ENCODE measurements at regions not wholly inside any gene's neighbourhood (a gene's known extent, or its start where the extent isn't known, plus 50 kb on each side); places are given as distances from the start of the nearest gene placed in this dataset.

GRCh38 chr11:46198245-46199240 lies 77.3 kb upstream of the PHF21A start:
- H3K4me2 ChIP-seq (ENCODE audit: low read depth, low read length), result no peak overlapping the region
- no peak overlapping the region for H3K4me3 ChIP-seq (ENCODE audit: low read length)
- H2AFZ ChIP-seq (ENCODE audit: low read length), result no peak overlapping the region
- H3K9me2 ChIP-seq (replicated peaks; ENCODE audit: insufficient read depth, low read length), result no peaks in the 10 kb centered on the region
- no peak for DNase-seq
- no peaks in the 10 kb centered on the region for H3K36me3 ChIP-seq (replicated peaks; ENCODE audit: insufficient read depth, low read length)
- no peak overlapping the region for H3K27ac ChIP-seq (ENCODE audit: low read length)
- H3K4me1 ChIP-seq (ENCODE audit: low read length), result no peaks in the 10 kb centered on the region
- H4K20me1 ChIP-seq (ENCODE audit: insufficient read depth, low read length), result no peaks in the 10 kb centered on the region
- no peak for TF ChIP-seq CTCF (IDR thresholded peaks at IDR 0.05; ENCODE audit: low read length)
- TF ChIP-seq EZH2phosphoT487 (IDR thresholded peaks at IDR 0.05; ENCODE audit: low read length), result no peak
- no peak for TF ChIP-seq EZH2 (optimal IDR thresholded peaks at IDR 0.05; ENCODE audit: low read depth, low read length)
- H3F3A ChIP-seq (ENCODE audit: insufficient read depth, low read length), result no peaks in the 10 kb centered on the region
- H3K9ac ChIP-seq (ENCODE audit: low read length), result no peak overlapping the region
- H3K27me3 ChIP-seq (replicated peaks; ENCODE audit: insufficient read depth, low read length), result no peaks in the 10 kb centered on the region
- H3K79me2 ChIP-seq (ENCODE audit: low read length), result no peaks in the 10 kb centered on the region
- H3K9me3 ChIP-seq (replicated peaks; ENCODE audit: insufficient read depth, low read length), result no peaks in the 10 kb centered on the region

DNA sequence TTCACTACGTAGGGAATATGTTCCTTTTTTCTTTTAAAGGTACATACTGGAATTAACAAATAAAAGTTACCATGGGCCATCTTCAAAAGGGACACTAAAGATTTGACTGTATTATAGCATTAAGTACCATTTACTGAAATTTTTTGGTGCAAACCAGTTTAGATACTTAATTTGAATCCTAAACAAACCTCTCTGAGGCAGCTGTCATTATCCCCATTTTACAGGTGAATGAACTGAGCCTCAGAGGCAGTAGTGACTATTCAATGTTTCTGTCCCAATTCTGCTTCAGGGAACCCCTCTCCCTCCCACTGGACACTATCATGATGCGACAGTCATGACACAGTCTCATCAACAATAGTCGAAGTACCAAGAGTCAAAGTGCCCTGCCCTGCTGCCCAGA lies 76.2 kb upstream of the PHF21A start:
- Histone ChIP-seq H3K9me2 (replicated peaks; ENCODE audit: insufficient read depth, low read length) (no peaks in the 10 kb centered on the region), H3K79me2 (ENCODE audit: low read length) (no peaks in the 10 kb centered on the region), H3K9me3 (replicated peaks; ENCODE audit: insufficient read depth, low read length) (no peaks in the 10 kb centered on the region), H3K4me3 (ENCODE audit: low read length) (no peak overlapping the region), H3K4me2 (ENCODE audit: low read depth, low read length) (no peak overlapping the region), H4K20me1 (ENCODE audit: insufficient read depth, low read length) (no peaks in the 10 kb centered on the region), H2AFZ (ENCODE audit: low read length) (no peak overlapping the region), H3K27ac (ENCODE audit: low read length) (no peak overlapping the region), H3K27me3 (replicated peaks; ENCODE audit: insufficient read depth, low read length) (no peaks in the 10 kb centered on the region), H3K36me3 (replicated peaks; ENCODE audit: insufficient read depth, low read length) (no peaks in the 10 kb centered on the region), H3F3A (ENCODE audit: insufficient read depth, low read length) (no peaks in the 10 kb centered on the region), H3K4me1 (ENCODE audit: low read length) (no peaks in the 10 kb centered on the region), H3K9ac (ENCODE audit: low read length) (no peak overlapping the region)
- no peak for DNase-seq
- TF ChIP-seq EZH2 (optimal IDR thresholded peaks at IDR 0.05; ENCODE audit: low read depth, low read length) (no peak), CTCF (IDR thresholded peaks at IDR 0.05; ENCODE audit: low read length) (no peak), EZH2phosphoT487 (IDR thresholded peaks at IDR 0.05; ENCODE audit: low read length) (no peak)

DNA sequence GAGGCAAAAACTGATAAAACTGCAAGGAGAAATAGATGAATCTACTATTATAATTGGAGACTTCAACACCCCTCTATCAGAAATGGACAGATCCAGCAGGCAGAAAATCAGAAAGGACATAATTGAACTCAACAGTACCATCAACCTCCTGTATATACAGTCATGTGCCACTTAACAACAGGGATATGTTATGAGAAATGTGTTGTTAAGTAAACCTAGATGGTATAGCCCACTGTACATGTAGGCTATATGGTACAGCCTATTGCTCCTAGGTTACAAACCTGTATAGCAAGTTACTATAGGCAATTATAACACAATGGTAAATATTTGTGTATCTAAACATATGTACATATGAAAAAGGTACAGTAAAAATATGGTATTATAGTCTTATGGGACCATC lies 66.8 kb upstream of the PHF21A start:
- Histone ChIP-seq H3K9me2 (replicated peaks; ENCODE audit: insufficient read depth, low read length) (no peaks in the 10 kb centered on the region), H3K4me3 (ENCODE audit: low read length) (no peak overlapping the region), H3K27me3 (replicated peaks; ENCODE audit: insufficient read depth, low read length) (no peaks in the 10 kb centered on the region), H3K4me1 (ENCODE audit: low read length) (no peaks in the 10 kb centered on the region), H4K20me1 (ENCODE audit: insufficient read depth, low read length) (no peaks in the 10 kb centered on the region), H3K9ac (ENCODE audit: low read length) (no peak overlapping the region), H3K9me3 (replicated peaks; ENCODE audit: insufficient read depth, low read length) (no peaks in the 10 kb centered on the region), H3K36me3 (replicated peaks; ENCODE audit: insufficient read depth, low read length) (no peaks in the 10 kb centered on the region), H3K79me2 (ENCODE audit: low read length) (no peaks in the 10 kb centered on the region), H3F3A (ENCODE audit: insufficient read depth, low read length) (no peaks in the 10 kb centered on the region), H2AFZ (ENCODE audit: low read length) (no peak overlapping the region), H3K27ac (ENCODE audit: low read length) (no peak overlapping the region), H3K4me2 (ENCODE audit: low read depth, low read length) (no peak overlapping the region)
- no peak for TF ChIP-seq EZH2phosphoT487 (IDR thresholded peaks at IDR 0.05; ENCODE audit: low read length)
- TF ChIP-seq EZH2 (optimal IDR thresholded peaks at IDR 0.05; ENCODE audit: low read depth, low read length), result no peak
- TF ChIP-seq CTCF (IDR thresholded peaks at IDR 0.05; ENCODE audit: low read length), result no peak
- DNase-seq, result no peak
